Upper lobe of left lung (tissue), 4 donors: ENCODE measurements at regions not wholly inside any gene's neighbourhood (a gene's known extent, or its start where the extent isn't known, plus 50 kb on each side); places are given as distances from the start of the nearest gene placed in this dataset.

Experiments used
- CTCF ChIP-seq, 6 experiments: fragments of 450-650 bp in 4 of 6; fragments of 200-600 bp in 2 of 6; sonication (generic) in 2 of 6; IDR thresholded peaks; one replicate each; pipeline ENCODE4 v1.5.1; 2016 to 2019; ENCODE audit warnings: antibody characterized with exemption in 6 of 6
- EP300 ChIP-seq, 4 donors: sonication (generic); formaldehyde crosslinking; IDR thresholded peaks; one replicate each; pipeline ENCODE4 v1.5.1; 2017; ENCODE audit warnings: antibody characterized with exemption in 4 of 4, control low read depth in 2 of 4
- POLR2A ChIP-seq, 4 donors: fragments of 450-650 bp; IDR thresholded peaks; one replicate each; pipeline ENCODE4 v1.5.1; 2016 to 2017; ENCODE audit warnings: antibody characterized with exemption in 4 of 4, mild to moderate bottlenecking in 2 of 4
- POLR2AphosphoS5 ChIP-seq, 2 donors: sonication (generic); formaldehyde crosslinking; IDR thresholded peaks; one replicate each; pipeline ENCODE4 v1.5.1; 2017; ENCODE audit warnings: antibody characterized with exemption in 2 of 2

GRCh38 chr13:21901336-21901735, 230.5 kb downstream of the FGF9 start:
- no peak for TF ChIP-seq CTCF (IDR thresholded peaks at IDR 0.05)
- no peak for TF ChIP-seq POLR2A (IDR thresholded peaks at IDR 0.05)
- no peak for TF ChIP-seq EP300 (IDR thresholded peaks at IDR 0.05)
- TF ChIP-seq POLR2AphosphoS5 (IDR thresholded peaks at IDR 0.05): no peak
